H9 (cell line): ENCODE measurements at regions not wholly inside any gene's neighbourhood (a gene's known extent, or its start where the extent isn't known, plus 50 kb on each side); places are given as distances from the start of the nearest gene placed in this dataset.

Experiments used
- DNase-seq: peaks from one replicate; pipeline ENCODE4 v3.0.0-alpha.2; 2017
- H2AFZ ChIP-seq: one replicate; pipeline ENCODE4 v1.6.1; 2013; ENCODE audit warnings: mild to moderate bottlenecking, low read length, control low read depth, moderate library complexity
- H2AK5ac ChIP-seq: 2 replicates; pipeline ENCODE4 v1.6.1; 2013; ENCODE audit warnings: low read length, control low read depth, mixed read lengths; ENCODE audit not compliant: insufficient read length
- H2BK120ac ChIP-seq: one replicate; pipeline ENCODE4 v1.6.1; 2013; ENCODE audit warnings: low read depth, mild to moderate bottlenecking, low read length, control low read depth, inconsistent platforms; ENCODE audit not compliant: poor library complexity, severe bottlenecking
- H2BK12ac ChIP-seq: 2 replicates; pipeline ENCODE4 v1.6.1; 2013; ENCODE audit warnings: low read length, control low read depth, mixed read lengths, low read depth; ENCODE audit not compliant: insufficient read length
- H2BK15ac ChIP-seq: 2 replicates; pipeline ENCODE4 v1.6.1; 2013; ENCODE audit warnings: low read depth, low read length, control low read depth
- H2BK20ac ChIP-seq: one replicate; pipeline ENCODE4 v1.6.1; 2013; ENCODE audit warnings: low read depth, mild to moderate bottlenecking, low read length, control low read depth, inconsistent platforms; ENCODE audit not compliant: poor library complexity, severe bottlenecking
- H2BK5ac ChIP-seq: 2 replicates; pipeline ENCODE4 v1.6.1; 2013; ENCODE audit warnings: low read length, control low read depth, mixed read lengths; ENCODE audit not compliant: insufficient read length
- H3K14ac ChIP-seq: 2 replicates; pipeline ENCODE4 v1.6.1; 2013; ENCODE audit warnings: low read length, control low read depth; ENCODE audit not compliant: insufficient read depth
- H3K18ac ChIP-seq: 2 replicates; pipeline ENCODE4 v1.6.1; 2013; ENCODE audit warnings: low read depth, mild to moderate bottlenecking, mixed read lengths, low read length, control low read depth; ENCODE audit not compliant: insufficient read length
- H3K23ac ChIP-seq: 2 replicates; pipeline ENCODE4 v1.6.1; 2013; ENCODE audit warnings: low read length, control low read depth, mixed read lengths, low read depth; ENCODE audit not compliant: insufficient read length
- H3K23me2 ChIP-seq: 2 replicates; pipeline ENCODE4 v1.6.1; 2013; ENCODE audit warnings: low read depth, mild to moderate bottlenecking, mixed read lengths, low read length, control low read depth; ENCODE audit not compliant: insufficient read length, poor library complexity, severe bottlenecking
- H3K27ac ChIP-seq: 2 replicates; pipeline ENCODE4 v1.5.1; 2013; ENCODE audit warnings: low read length, control low read depth, mixed read lengths, low read depth; ENCODE audit not compliant: insufficient read length
- H3K27me3 ChIP-seq: 2 replicates; pipeline ENCODE4 v1.6.1; 2013; ENCODE audit warnings: low read length, control low read depth, inconsistent platforms; ENCODE audit not compliant: insufficient read depth
- H3K4ac ChIP-seq: 2 replicates; pipeline ENCODE4 v1.6.1; 2013; ENCODE audit warnings: low read depth, mild to moderate bottlenecking, control low read depth, inconsistent platforms, low read length, moderate library complexity
- H3K4me1 ChIP-seq: 2 replicates; pipeline ENCODE4 v1.6.1; 2013; ENCODE audit warnings: low read length, control low read depth, inconsistent platforms; ENCODE audit not compliant: insufficient read depth
- H3K4me2 ChIP-seq: 2 replicates; pipeline ENCODE4 v1.6.1; 2013; ENCODE audit warnings: low read length, control low read depth, mixed read lengths; ENCODE audit not compliant: insufficient read length, insufficient read depth
- H3K56ac ChIP-seq: 2 replicates; pipeline ENCODE4 v1.6.1; 2013; ENCODE audit warnings: low read depth, mild to moderate bottlenecking, mixed read lengths, low read length, control low read depth; ENCODE audit not compliant: insufficient read length
- H3K79me1 ChIP-seq: 2 replicates; pipeline ENCODE4 v1.6.1; 2013; ENCODE audit warnings: low read depth, mild to moderate bottlenecking, moderate library complexity, low read length, control low read depth, inconsistent platforms; ENCODE audit not compliant: insufficient read depth, poor library complexity, severe bottlenecking
- H3K79me2 ChIP-seq: 2 replicates; pipeline ENCODE4 v1.6.1; 2013; ENCODE audit warnings: low read length, control low read depth, inconsistent platforms; ENCODE audit not compliant: insufficient read depth
- H3K9ac ChIP-seq: 2 replicates; pipeline ENCODE4 v1.6.1; 2013; ENCODE audit warnings: low read length, control low read depth, mixed read lengths; ENCODE audit not compliant: insufficient read length; ENCODE audit errors: extremely low read depth
- H3K9me3 ChIP-seq: one replicate; pipeline ENCODE4 v1.6.1; 2013; ENCODE audit warnings: low read depth, low read length, inconsistent platforms; ENCODE audit not compliant: control insufficient read depth
- H3T11ph ChIP-seq: one replicate; pipeline ENCODE4 v1.6.1; 2013; ENCODE audit warnings: mild to moderate bottlenecking, low read length, control low read depth, inconsistent platforms
- H4K20me1 ChIP-seq: one replicate; pipeline ENCODE4 v1.6.1; 2013; ENCODE audit not compliant: control insufficient read depth, insufficient read length, insufficient read depth
- H4K5ac ChIP-seq: 2 replicates; pipeline ENCODE4 v1.6.1; 2013; ENCODE audit warnings: low read depth, mild to moderate bottlenecking, mixed read lengths, low read length, control low read depth; ENCODE audit not compliant: insufficient read length
- H4K8ac ChIP-seq: replicated peaks from 2 replicates; pipeline ENCODE4 v1.6.1; 2013; ENCODE audit warnings: low read length, control low read depth, mixed read lengths, low read depth; ENCODE audit not compliant: insufficient read length
- H4K91ac ChIP-seq: 2 replicates; pipeline ENCODE4 v1.6.1; 2013; ENCODE audit warnings: low read depth, mild to moderate bottlenecking, moderate library complexity, mixed read lengths, low read length, control low read depth; ENCODE audit not compliant: insufficient read length
- H3K27ac Mint-ChIP-seq, 3 experiments: 2 replicates in 2 of 3; 3 replicates in 1 of 3; pipeline ENCODE4 v1.8.0; 2020 to 2021; ENCODE audit warnings: mixed read lengths in 3 of 3, mild to moderate bottlenecking in 1 of 3, moderate library complexity in 1 of 3
- H3K27me3 Mint-ChIP-seq: 2 replicates; pipeline ENCODE4 v1.8.0; 2021; ENCODE audit warnings: low read depth, mild to moderate bottlenecking, moderate library complexity, mixed read lengths
- H3K36me3 Mint-ChIP-seq, 3 experiments: 2 replicates in 2 of 3; 3 replicates in 1 of 3; pipeline ENCODE4 v1.8.0; 2020 to 2021; ENCODE audit warnings: low read depth in 3 of 3, mixed read lengths in 3 of 3; ENCODE audit not compliant: insufficient read depth in 1 of 3
- H3K4me1 Mint-ChIP-seq, 2 experiments: 2 replicates each; pipeline ENCODE4 v1.8.0; 2020; ENCODE audit warnings: mixed read lengths in 2 of 2
- H3K4me3 Mint-ChIP-seq, 2 experiments: 2 replicates in 1 of 2; 3 replicates in 1 of 2; pipeline ENCODE4 v1.8.0; 2020 to 2021; ENCODE audit warnings: mild to moderate bottlenecking in 2 of 2, mixed read lengths in 2 of 2, moderate library complexity in 1 of 2
- H3K9me3 Mint-ChIP-seq, 2 experiments: 2 replicates in 1 of 2; 3 replicates in 1 of 2; pipeline ENCODE4 v1.8.0; 2020; ENCODE audit warnings: mild to moderate bottlenecking in 2 of 2, mixed read lengths in 2 of 2, moderate library complexity in 1 of 2
- WGBS: extraction: QIAGEN DNeasy Blood & Tissue Kit; methylation state at CpG from one replicate; pipeline ENCODE4 v1.1.7; 2013; ENCODE audit warnings: missing lambda C conversion rate, low lambda C conversion rate, mixed read lengths; ENCODE audit not compliant: insufficient read length; ENCODE audit errors: extremely low coverage; 5-methylcytosine and 5-hydroxymethylcytosine counted together
- TF ChIP-seq, protein P1 (sequence below): fragments of 200-600 bp; sonication (generic); conservative IDR thresholded peaks from 3 replicates; pipeline ENCODE4 v1.8.0; 2021; ENCODE audit warnings: antibody characterized with exemption, mild to moderate bottlenecking

DNA sequence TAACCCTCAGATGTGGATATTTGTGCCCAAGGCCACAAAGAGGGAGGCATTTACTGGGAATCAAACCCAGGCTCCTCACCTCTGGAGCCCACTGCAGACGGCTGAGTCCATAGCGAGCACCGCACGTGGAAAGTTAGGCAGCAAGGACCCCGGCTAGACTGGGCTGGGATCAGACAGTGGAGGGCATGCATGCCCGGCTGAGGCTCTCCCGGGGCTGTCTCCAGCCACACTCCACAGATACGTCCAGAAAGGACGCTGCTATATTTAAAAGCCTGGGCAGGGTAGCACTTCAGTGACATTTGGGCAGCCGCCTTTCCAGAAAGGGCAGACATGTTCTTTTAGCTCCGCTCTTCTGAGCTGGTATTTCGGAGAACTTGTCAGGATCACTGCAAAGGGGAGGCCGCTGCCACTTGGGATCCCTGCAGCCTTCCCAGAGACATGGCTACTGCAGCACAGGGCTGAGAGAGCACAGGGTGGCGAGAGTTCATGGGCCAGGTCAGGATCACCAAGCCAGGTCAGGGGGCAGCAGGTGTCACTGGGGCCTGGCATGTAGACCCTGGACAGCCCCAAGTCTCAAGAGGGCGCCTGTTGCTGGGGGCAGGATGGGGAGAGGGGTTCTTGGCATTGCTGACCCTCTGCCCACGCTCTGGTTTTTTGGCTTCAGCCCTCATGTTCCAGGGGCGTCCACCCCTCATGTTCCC lies 121.7 kb downstream of the PHETA1 start:
- no peaks in the 10 kb centered on the region for H3K27me3 ChIP-seq
- no peaks in the 10 kb centered on the region for H3K9me3 ChIP-seq
- peaks cover 0 to 5% (median 3%) of the 10 kb centered on the region in 3 experiments; a peak in 2 of 7 replicates for H3K36me3 Mint-ChIP-seq
- no peak overlapping the region for H2AFZ ChIP-seq
- no peak overlapping the region for H3K56ac ChIP-seq
- H4K5ac ChIP-seq: no peak overlapping the region
- H3K27me3 Mint-ChIP-seq: no peaks in the 10 kb centered on the region; the same call in none of the 2 replicates
- H3K14ac ChIP-seq: no peak overlapping the region
- H3K4me1 Mint-ChIP-seq: peaks cover 0 to 11% of the 10 kb centered on the region in 2 experiments; a peak in 2 of 4 replicates
- no CpG with 5 or more reads among the region's 17 CpGs for WGBS
- TF ChIP-seq, protein P1, sequence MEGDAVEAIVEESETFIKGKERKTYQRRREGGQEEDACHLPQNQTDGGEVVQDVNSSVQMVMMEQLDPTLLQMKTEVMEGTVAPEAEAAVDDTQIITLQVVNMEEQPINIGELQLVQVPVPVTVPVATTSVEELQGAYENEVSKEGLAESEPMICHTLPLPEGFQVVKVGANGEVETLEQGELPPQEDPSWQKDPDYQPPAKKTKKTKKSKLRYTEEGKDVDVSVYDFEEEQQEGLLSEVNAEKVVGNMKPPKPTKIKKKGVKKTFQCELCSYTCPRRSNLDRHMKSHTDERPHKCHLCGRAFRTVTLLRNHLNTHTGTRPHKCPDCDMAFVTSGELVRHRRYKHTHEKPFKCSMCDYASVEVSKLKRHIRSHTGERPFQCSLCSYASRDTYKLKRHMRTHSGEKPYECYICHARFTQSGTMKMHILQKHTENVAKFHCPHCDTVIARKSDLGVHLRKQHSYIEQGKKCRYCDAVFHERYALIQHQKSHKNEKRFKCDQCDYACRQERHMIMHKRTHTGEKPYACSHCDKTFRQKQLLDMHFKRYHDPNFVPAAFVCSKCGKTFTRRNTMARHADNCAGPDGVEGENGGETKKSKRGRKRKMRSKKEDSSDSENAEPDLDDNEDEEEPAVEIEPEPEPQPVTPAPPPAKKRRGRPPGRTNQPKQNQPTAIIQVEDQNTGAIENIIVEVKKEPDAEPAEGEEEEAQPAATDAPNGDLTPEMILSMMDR: no peak
- no peak overlapping the region for H3K18ac ChIP-seq
- no peaks in the 10 kb centered on the region for H4K20me1 ChIP-seq
- no peak overlapping the region for H2AK5ac ChIP-seq
- no peak for DNase-seq
- H3K23ac ChIP-seq: no peak overlapping the region
- H3T11ph ChIP-seq: no peak overlapping the region
- H4K8ac ChIP-seq: no peak overlapping the region
- H3K27ac ChIP-seq: no peak overlapping the region
- no peak overlapping the region for H2BK5ac ChIP-seq
- no peak overlapping the region; a peak in 1 of 7 replicates for H3K27ac Mint-ChIP-seq
- H3K9ac ChIP-seq: no peak overlapping the region
- no peak overlapping the region for H4K91ac ChIP-seq
- H2BK120ac ChIP-seq: no peak overlapping the region
- no peak overlapping the region for H2BK20ac ChIP-seq
- no peak overlapping the region for H3K4me3 Mint-ChIP-seq
- no peak overlapping the region for H3K4me2 ChIP-seq
- H3K4me1 ChIP-seq: no peaks in the 10 kb centered on the region; the same call in 1 of the 2 replicates
- H3K23me2 ChIP-seq: no peaks in the 10 kb centered on the region
- no peaks in the 10 kb centered on the region for H3K79me1 ChIP-seq
- H3K79me2 ChIP-seq: no peaks in the 10 kb centered on the region
- H3K4ac ChIP-seq: no peak overlapping the region
- no peak overlapping the region for H2BK15ac ChIP-seq
- H3K9me3 Mint-ChIP-seq: peaks cover 2 to 12% of the 10 kb centered on the region in 2 experiments; a peak in 4 of 5 replicates
- H2BK12ac ChIP-seq: no peak overlapping the region
